ENCODE measurements at regions not wholly inside any gene's neighbourhood (a gene's known extent, or its start where the extent isn't known, plus 50 kb on each side); places are given as distances from the start of the nearest gene placed in this dataset.

- H3K36me3 ChIP-seq (replicated peaks in 1 of 2; ENCODE audit: control insufficient read depth in 1 of 2, insufficient read depth in 2 of 2, low read length in 2 of 2): no peaks in the 10 kb centered on the region
- ATAC-seq: no peak
- no TSS peak for BruUV-seq (replicated peaks)
- 38% methylated on average over 1 of the region's 1 CpG for WGBS (ENCODE audit: low lambda C conversion rate)
- peaks cover 18% of the 10 kb centered on the region; the same call in 1 of the 2 replicates for H3K9me3 ChIP-seq (ENCODE audit: low read length)
- ChIA-PET CTCF (ENCODE audit: low intra/inter-chr PET ratio, low total read pairs) (no interaction called here), POLR2A (no interaction called here)
- H3K4me3 ChIP-seq (replicated peaks in 1 of 3; ENCODE audit: insufficient read depth in 1 of 3, low read depth in 2 of 3, low read length in 3 of 3): no peak overlapping the region
- intact Hi-C loops (cut with micrococcal nuclease; ENCODE audit: unreplicated experiment) (no loop called here), in situ Hi-C loops (cut with HindIII; ENCODE audit: extremely low pct_ligation_motif_present, low pct_unique_long_range_greater_than_20kb) (no loop called here)
- no peak for TF ChIP-seq FOXM1 (CRISPR knock-in tag; IDR thresholded peaks at IDR 0.05)
- TF ChIP-seq MAFK (conservative IDR thresholded peaks at IDR 0.05 in 1 of 2, IDR thresholded peaks at IDR 0.05 in 1 of 2; ENCODE audit: low read length in 2 of 2): peak; percentile 76 to 91
- no peak for TF ChIP-seq MLXIP (CRISPR knock-in tag; IDR thresholded peaks at IDR 0.05; ENCODE audit: borderline replicate concordance)
- TF ChIP-seq ZNF34 (CRISPR knock-in tag; IDR thresholded peaks at IDR 0.05; ENCODE audit: borderline replicate concordance): no peak
- TF ChIP-seq CREBL2 (CRISPR knock-in tag; IDR thresholded peaks at IDR 0.05; ENCODE audit: borderline replicate concordance): no peak
- TF ChIP-seq E2F2 (CRISPR knock-in tag; IDR thresholded peaks at IDR 0.05; ENCODE audit: borderline replicate concordance): no peak
- no peak for TF ChIP-seq ZNF766 (CRISPR knock-in tag; IDR thresholded peaks at IDR 0.05; ENCODE audit: borderline replicate concordance)
- TF ChIP-seq MAFF (IDR thresholded peaks at IDR 0.05; ENCODE audit: low read depth, low read length): peak; percentile 75
- H3K27ac ChIP-seq (ENCODE audit: extremely low read length, insufficient read depth, low read length): no peak overlapping the region
- H3K79me2 ChIP-seq (ENCODE audit: insufficient read depth, low read length): no peaks in the 10 kb centered on the region
- no peaks in the 10 kb centered on the region for H3K27me3 ChIP-seq (ENCODE audit: control insufficient read depth in 1 of 2, insufficient read depth in 2 of 2, low read length in 2 of 2)
- FAIRE-seq: no peak
- H2AFZ ChIP-seq (ENCODE audit: low read length): no peak overlapping the region
- no peak for DNase-seq (ENCODE audit: low spot score)
- H3K4me2 ChIP-seq (ENCODE audit: low read depth, low read length): no peak overlapping the region
- peaks cover 16% of the 10 kb centered on the region; the same call in 1 of the 2 replicates for H3K4me1 ChIP-seq (ENCODE audit: insufficient read depth, low read length)
- H3K9ac ChIP-seq (ENCODE audit: insufficient read depth, low read depth, low read length): no peak overlapping the region
- no peaks in the 10 kb centered on the region for H4K20me1 ChIP-seq (ENCODE audit: insufficient read depth, low read length)
Observed at GRCh38 chr11:106446302-106446701, 368.8 kb downstream of the AASDHPPT start.
